ENCODE measurements at regions not wholly inside any gene's neighbourhood (a gene's known extent, or its start where the extent isn't known, plus 50 kb on each side); places are given as distances from the start of the nearest gene placed in this dataset.

- Mint-ChIP-seq H3K4me3 (no peak overlapping the region), H3K9me3 (no peaks in the 10 kb centered on the region), H3K27ac (no peak overlapping the region), H3K4me1 (ENCODE audit: low read depth) (no peaks in the 10 kb centered on the region), H3K27me3 (ENCODE audit: insufficient read depth) (no peaks in the 10 kb centered on the region), H3K36me3 (ENCODE audit: low read depth) (no peaks in the 10 kb centered on the region)
- no peak for DNase-seq (ENCODE audit: low spot score)
- intact Hi-C loops (cut with micrococcal nuclease): no loop called here
These were observed 429.4 kb downstream of the TBC1D4 start for GRCh38 chr13:75052616-75053015.

GRCh38 chr13:75050419-75051046 lies 431.4 kb downstream of the TBC1D4 start:
- H3K27ac Mint-ChIP-seq: no peak overlapping the region
- no peak overlapping the region for H3K4me3 Mint-ChIP-seq
- H3K4me1 Mint-ChIP-seq (ENCODE audit: low read depth): no peaks in the 10 kb centered on the region
- H3K36me3 Mint-ChIP-seq (ENCODE audit: low read depth): no peaks in the 10 kb centered on the region
- intact Hi-C loops (cut with micrococcal nuclease): no loop called here
- no peaks in the 10 kb centered on the region for H3K9me3 Mint-ChIP-seq
- DNase-seq (ENCODE audit: low spot score): no peak
- H3K27me3 Mint-ChIP-seq (ENCODE audit: insufficient read depth): no peaks in the 10 kb centered on the region

GRCh38 chr13:75049735-75050335 lies 432.1 kb downstream of the TBC1D4 start:
- H3K27me3 Mint-ChIP-seq (ENCODE audit: insufficient read depth): no peaks in the 10 kb centered on the region
- no peak for DNase-seq (ENCODE audit: low spot score)
- H3K27ac Mint-ChIP-seq: no peak overlapping the region
- H3K4me1 Mint-ChIP-seq (ENCODE audit: low read depth): no peaks in the 10 kb centered on the region
- H3K36me3 Mint-ChIP-seq (ENCODE audit: low read depth): no peaks in the 10 kb centered on the region
- intact Hi-C loops (cut with micrococcal nuclease): no loop called here
- no peaks in the 10 kb centered on the region for H3K9me3 Mint-ChIP-seq
- H3K4me3 Mint-ChIP-seq: no peak overlapping the region

GRCh38 chr13:75042807-75043206 lies 439.2 kb downstream of the TBC1D4 start:
- Mint-ChIP-seq H3K27me3 (ENCODE audit: insufficient read depth) (no peaks in the 10 kb centered on the region), H3K27ac (no peak overlapping the region), H3K36me3 (ENCODE audit: low read depth) (no peaks in the 10 kb centered on the region), H3K9me3 (no peaks in the 10 kb centered on the region), H3K4me1 (ENCODE audit: low read depth) (no peaks in the 10 kb centered on the region), H3K4me3 (no peak overlapping the region)
- no peak for DNase-seq (ENCODE audit: low spot score)
- intact Hi-C loops (cut with micrococcal nuclease): no loop called here

GRCh38 chr13:75038393-75039113 lies 443.4 kb downstream of the TBC1D4 start:
- peaks cover 18% of the 10 kb centered on the region for H3K9me3 Mint-ChIP-seq
- H3K4me3 Mint-ChIP-seq: no peak overlapping the region
- intact Hi-C loops (cut with micrococcal nuclease): no loop called here
- no peaks in the 10 kb centered on the region for H3K36me3 Mint-ChIP-seq (ENCODE audit: low read depth)
- no peak for DNase-seq (ENCODE audit: low spot score)
- H3K27ac Mint-ChIP-seq: no peak overlapping the region
- H3K27me3 Mint-ChIP-seq (ENCODE audit: insufficient read depth): no peaks in the 10 kb centered on the region
- H3K4me1 Mint-ChIP-seq (ENCODE audit: low read depth): no peaks in the 10 kb centered on the region

DNA sequence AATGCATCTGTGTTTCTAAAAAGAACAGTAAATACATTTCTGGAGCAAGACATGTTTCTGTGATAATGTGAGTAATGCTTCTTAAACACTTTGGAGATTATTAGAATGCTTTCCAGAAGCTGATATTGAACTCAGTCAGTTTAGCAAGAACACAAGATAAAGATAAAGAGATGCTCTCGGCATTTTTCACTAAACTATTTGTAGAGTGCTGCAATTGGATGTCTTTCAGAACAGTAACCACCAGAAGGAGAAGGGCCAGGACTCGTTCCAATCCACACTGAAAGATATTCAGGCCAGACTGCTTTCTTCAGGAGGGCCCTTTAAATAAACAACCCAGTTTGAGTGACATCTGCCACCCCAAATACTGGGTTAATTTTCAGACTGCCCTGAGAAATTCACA lies 456.0 kb downstream of the TBC1D4 start:
- Mint-ChIP-seq H3K27ac (no peak overlapping the region), H3K36me3 (ENCODE audit: low read depth) (no peaks in the 10 kb centered on the region), H3K9me3 (no peaks in the 10 kb centered on the region), H3K27me3 (ENCODE audit: insufficient read depth) (no peaks in the 10 kb centered on the region), H3K4me1 (ENCODE audit: low read depth) (no peaks in the 10 kb centered on the region), H3K4me3 (no peak overlapping the region)
- no peak for DNase-seq (ENCODE audit: low spot score)
- intact Hi-C loops (cut with micrococcal nuclease): no loop called here

DNA sequence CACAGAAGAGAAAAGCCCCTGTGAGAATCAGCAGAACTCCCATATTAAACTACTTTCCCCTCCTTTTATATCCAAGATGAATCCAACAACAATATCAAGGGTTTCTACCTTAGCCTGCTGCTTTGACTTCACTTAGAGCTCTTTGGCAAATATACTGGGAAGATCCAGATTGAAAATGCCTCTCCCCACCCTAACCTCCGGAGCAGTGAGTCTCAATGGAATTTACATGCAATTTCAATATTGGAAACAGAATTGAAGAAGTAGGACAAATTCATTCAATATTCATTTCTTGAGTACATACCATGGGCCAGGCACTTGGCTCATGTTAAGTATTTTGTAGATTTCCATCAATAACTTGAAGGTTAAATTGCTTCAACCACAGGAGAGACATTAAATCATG lies 457.4 kb downstream of the TBC1D4 start:
- intact Hi-C loops (cut with micrococcal nuclease): no loop called here
- Mint-ChIP-seq H3K4me1 (ENCODE audit: low read depth) (no peaks in the 10 kb centered on the region), H3K36me3 (ENCODE audit: low read depth) (no peaks in the 10 kb centered on the region), H3K27ac (no peak overlapping the region), H3K4me3 (no peak overlapping the region), H3K9me3 (no peaks in the 10 kb centered on the region), H3K27me3 (ENCODE audit: insufficient read depth) (no peaks in the 10 kb centered on the region)
- DNase-seq (ENCODE audit: low spot score): no peak

DNA sequence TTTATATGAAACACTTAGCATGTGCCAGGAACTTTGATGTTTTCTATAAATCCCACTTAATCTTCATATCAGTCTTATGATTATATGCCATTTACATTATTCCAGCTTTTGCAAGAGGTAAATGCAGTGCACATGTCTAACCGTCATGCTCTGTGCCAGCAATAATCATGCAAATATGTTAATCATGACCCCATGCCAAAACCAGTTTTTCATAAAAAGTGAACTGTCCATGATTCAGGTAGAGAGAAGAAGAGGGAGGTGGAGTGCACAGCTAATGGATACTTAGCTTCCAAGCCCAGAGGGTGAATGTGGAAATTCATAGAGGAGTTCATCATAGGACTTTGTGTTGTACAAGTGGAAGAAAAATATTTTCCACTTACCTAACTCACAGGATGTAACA lies 458.4 kb downstream of the TBC1D4 start:
- Mint-ChIP-seq H3K27ac (no peak overlapping the region), H3K9me3 (no peaks in the 10 kb centered on the region), H3K36me3 (ENCODE audit: low read depth) (no peaks in the 10 kb centered on the region), H3K4me1 (ENCODE audit: low read depth) (no peaks in the 10 kb centered on the region), H3K4me3 (no peak overlapping the region), H3K27me3 (ENCODE audit: insufficient read depth) (no peaks in the 10 kb centered on the region)
- DNase-seq (ENCODE audit: low spot score): no peak
- intact Hi-C loops (cut with micrococcal nuclease): no loop called here

DNA sequence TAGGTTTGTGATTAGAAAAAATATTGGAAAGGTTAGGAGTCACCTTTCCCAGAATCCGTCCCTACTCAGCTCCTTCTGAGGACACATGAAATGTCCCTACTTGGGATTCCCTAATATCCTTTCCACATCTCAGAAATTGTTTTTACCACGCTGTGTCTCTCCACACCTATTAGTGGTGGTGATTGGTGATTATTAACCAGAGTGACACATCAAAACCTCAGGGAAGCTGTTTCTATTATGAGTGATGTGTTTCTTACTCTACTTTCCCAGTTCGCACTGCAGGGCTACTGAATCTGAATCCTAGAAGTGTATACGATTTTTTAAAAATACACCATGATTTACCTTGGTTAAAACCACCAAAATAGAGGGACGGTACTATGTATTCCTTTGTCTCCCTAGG lies 460.8 kb downstream of the TBC1D4 start:
- Mint-ChIP-seq H3K4me1 (ENCODE audit: low read depth) (no peaks in the 10 kb centered on the region), H3K9me3 (no peaks in the 10 kb centered on the region), H3K4me3 (no peak overlapping the region), H3K27ac (no peak overlapping the region), H3K36me3 (ENCODE audit: low read depth) (no peaks in the 10 kb centered on the region), H3K27me3 (ENCODE audit: insufficient read depth) (no peaks in the 10 kb centered on the region)
- intact Hi-C loops (cut with micrococcal nuclease): no loop called here
- no peak for DNase-seq (ENCODE audit: low spot score)

GRCh38 chr13:75016225-75016624 lies 465.7 kb downstream of the TBC1D4 start:
- Mint-ChIP-seq H3K4me1 (ENCODE audit: low read depth) (no peaks in the 10 kb centered on the region), H3K36me3 (ENCODE audit: low read depth) (no peaks in the 10 kb centered on the region), H3K4me3 (no peak overlapping the region), H3K27ac (no peak overlapping the region), H3K27me3 (ENCODE audit: insufficient read depth) (no peaks in the 10 kb centered on the region), H3K9me3 (no peaks in the 10 kb centered on the region)
- DNase-seq (ENCODE audit: low spot score): no peak
- intact Hi-C loops (cut with micrococcal nuclease): no loop called here

DNA sequence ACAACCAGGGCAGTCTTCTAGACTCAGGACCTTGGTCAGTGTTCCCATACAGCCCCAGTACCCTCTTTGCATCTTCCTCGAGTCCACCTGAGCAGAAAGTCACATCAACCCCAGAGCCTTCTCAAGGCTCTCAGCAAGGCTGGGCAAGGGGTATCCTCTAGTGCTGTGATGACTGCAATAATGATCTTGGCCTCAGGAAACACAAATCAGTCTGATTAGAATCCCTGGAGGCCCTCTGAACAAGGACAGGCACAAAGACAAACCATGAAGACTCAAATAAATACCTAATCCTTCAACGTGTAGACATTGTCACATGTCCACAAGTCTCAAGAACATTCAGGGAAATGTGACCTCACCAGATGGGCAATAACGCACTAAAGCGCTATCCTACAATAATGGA lies 468.2 kb downstream of the TBC1D4 start:
- intact Hi-C loops (cut with micrococcal nuclease): no loop called here
- Mint-ChIP-seq H3K27ac (no peak overlapping the region), H3K36me3 (ENCODE audit: low read depth) (no peaks in the 10 kb centered on the region), H3K9me3 (no peaks in the 10 kb centered on the region), H3K27me3 (ENCODE audit: insufficient read depth) (no peaks in the 10 kb centered on the region), H3K4me1 (ENCODE audit: low read depth) (no peaks in the 10 kb centered on the region), H3K4me3 (no peak overlapping the region)
- no peak for DNase-seq (ENCODE audit: low spot score)

DNA sequence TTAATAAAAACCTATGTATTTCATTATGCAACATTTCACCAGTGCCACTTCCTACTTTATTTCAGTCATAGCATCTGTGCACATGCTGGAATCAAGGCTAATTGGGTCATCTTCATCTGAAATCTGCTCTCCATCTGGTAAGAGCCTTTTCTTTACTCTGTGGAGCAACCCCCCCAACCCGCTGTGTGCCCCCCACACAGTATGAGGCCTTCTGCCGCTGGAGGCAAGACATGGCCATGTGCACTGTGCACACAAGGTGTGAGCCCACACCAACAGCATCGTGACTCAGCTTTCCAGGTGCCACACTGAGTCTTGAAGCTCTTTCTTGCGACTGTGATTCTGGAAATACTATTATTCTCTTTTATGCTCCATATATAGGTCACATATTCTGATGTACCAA lies 471.0 kb downstream of the TBC1D4 start:
- no peak for DNase-seq (ENCODE audit: low spot score)
- no peak overlapping the region for H3K27ac Mint-ChIP-seq
- intact Hi-C loops (cut with micrococcal nuclease): no loop called here
- H3K9me3 Mint-ChIP-seq: no peaks in the 10 kb centered on the region
- no peaks in the 10 kb centered on the region for H3K27me3 Mint-ChIP-seq (ENCODE audit: insufficient read depth)
- no peaks in the 10 kb centered on the region for H3K4me1 Mint-ChIP-seq (ENCODE audit: low read depth)
- H3K36me3 Mint-ChIP-seq (ENCODE audit: low read depth): no peaks in the 10 kb centered on the region
- H3K4me3 Mint-ChIP-seq: no peak overlapping the region

DNA sequence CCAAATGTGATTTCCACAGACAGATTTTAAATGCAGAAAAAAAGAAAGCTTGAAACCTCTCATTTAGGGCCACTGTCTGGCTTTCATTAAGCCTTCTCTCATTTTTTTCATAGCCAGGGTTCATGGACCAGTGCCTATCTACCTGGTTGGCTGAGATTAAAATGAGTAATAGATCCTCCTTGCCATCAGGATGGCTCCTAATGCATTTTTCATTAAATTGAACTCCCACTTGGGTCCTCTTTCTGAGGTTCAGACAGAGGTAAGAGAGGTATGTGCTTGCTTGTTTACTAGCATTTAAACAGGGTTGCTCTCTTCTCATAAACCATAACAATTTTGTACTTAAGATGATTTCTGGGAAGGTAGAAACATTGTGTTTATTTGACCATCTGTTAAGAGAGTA lies 473.0 kb downstream of the TBC1D4 start:
- Mint-ChIP-seq H3K4me3 (no peak overlapping the region), H3K27me3 (ENCODE audit: insufficient read depth) (no peaks in the 10 kb centered on the region), H3K36me3 (ENCODE audit: low read depth) (no peaks in the 10 kb centered on the region), H3K9me3 (no peaks in the 10 kb centered on the region), H3K27ac (no peak overlapping the region), H3K4me1 (ENCODE audit: low read depth) (no peaks in the 10 kb centered on the region)
- intact Hi-C loops (cut with micrococcal nuclease): no loop called here
- no peak for DNase-seq (ENCODE audit: low spot score)
